HG03039 (cell line): ENCODE measurements at regions not wholly inside any gene's neighbourhood (a gene's known extent, or its start where the extent isn't known, plus 50 kb on each side); places are given as distances from the start of the nearest gene placed in this dataset.
"Not testable (repeated sequence)": the region's sequence is repeated elsewhere in the genome, so short reads cannot be mapped to it uniquely, and the experiment has no call there.

Experiments
- ATAC-seq: cut with Tn5 transposase; IDR thresholded peaks from one replicate; pipeline ENCODE4 v1.9.1; 2021; ENCODE audit warnings: mild to moderate bottlenecking, moderate library complexity; ENCODE audit not compliant: unreplicated experiment

- ATAC-seq, result no peak
These were observed 594.1 kb downstream of the TBC1D22A start for GRCh38 chr22:47356511-47357011.

- no peak for ATAC-seq
These were observed 593.5 kb downstream of the TBC1D22A start for GRCh38 chr22:47355776-47356510.

GRCh38 chr22:47355388-47355725, 592.9 kb downstream of the TBC1D22A start:
- no peak for ATAC-seq

GRCh38 chr22:47354668-47355387, 592.4 kb downstream of the TBC1D22A start:
- no peak for ATAC-seq

- no peak for ATAC-seq
These were observed 590.7 kb downstream of the TBC1D22A start for GRCh38 chr22:47352920-47353700.

- ATAC-seq, result no peak
These were observed 589.6 kb downstream of the TBC1D22A start for GRCh38 chr22:47351836-47352579.

- not testable (repeated sequence) for ATAC-seq
These were observed 583.8 kb downstream of the TBC1D22A start for GRCh38 chr22:47346287-47346686.

GRCh38 chr22:47345025-47345424, 582.6 kb downstream of the TBC1D22A start:
- no peak for ATAC-seq

GRCh38 chr22:47344414-47344813, 582.0 kb downstream of the TBC1D22A start:
- ATAC-seq, result no peak

- ATAC-seq, result no peak
These were observed 581.2 kb downstream of the TBC1D22A start for GRCh38 chr22:47343611-47344010.

GRCh38 chr22:47342446-47342845, 580.0 kb downstream of the TBC1D22A start:
- no peak for ATAC-seq

- no peak for ATAC-seq
These were observed 579.0 kb downstream of the TBC1D22A start for GRCh38 chr22:47341464-47341863.

- no peak for ATAC-seq
These were observed 578.5 kb downstream of the TBC1D22A start for GRCh38 chr22:47340851-47341436.

GRCh38 chr22:47337161-47337621, 574.7 kb downstream of the TBC1D22A start:
- ATAC-seq, result no peak

- no peak for ATAC-seq
These were observed 573.5 kb downstream of the TBC1D22A start for GRCh38 chr22:47335958-47336357.

- no peak for ATAC-seq
These were observed 573.0 kb downstream of the TBC1D22A start for GRCh38 chr22:47335460-47335859.

- ATAC-seq, result no peak
These were observed 572.2 kb downstream of the TBC1D22A start for GRCh38 chr22:47334601-47335000.

GRCh38 chr22:47333625-47334024, 571.2 kb downstream of the TBC1D22A start:
- ATAC-seq, result no peak

GRCh38 chr22:47332246-47332980, 570.0 kb downstream of the TBC1D22A start:
- ATAC-seq, result no peak

- no peak for ATAC-seq
These were observed 569.3 kb downstream of the TBC1D22A start for GRCh38 chr22:47331750-47332149.
